ENCODE measurements at regions not wholly inside any gene's neighbourhood (a gene's known extent, or its start where the extent isn't known, plus 50 kb on each side); places are given as distances from the start of the nearest gene placed in this dataset.

DNA sequence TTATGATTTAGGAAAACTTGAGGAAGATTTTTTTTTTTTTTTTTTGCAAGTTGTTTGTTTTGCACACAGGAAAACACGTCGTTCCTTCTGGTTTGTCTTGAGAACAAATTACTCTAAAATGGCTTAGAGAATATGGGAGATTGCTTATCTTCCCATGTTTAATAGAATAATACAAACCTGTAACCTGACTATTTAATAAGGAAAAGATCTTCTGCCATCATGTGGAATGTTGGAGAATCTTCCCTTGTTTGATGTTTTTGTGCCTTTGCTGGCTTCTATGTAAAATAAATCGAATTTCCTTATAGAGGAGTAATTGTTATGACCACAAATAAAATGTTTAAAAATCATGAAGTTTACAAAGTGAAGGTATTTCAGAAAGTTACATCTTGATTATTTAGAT is 818.8 kb downstream of the GATA3 start:
- H3K36me3 ChIP-seq = no peaks in the 10 kb centered on the region
- Mint-ChIP-seq H3K27ac (no peak overlapping the region), H3K4me1 (peaks cover 5% of the 10 kb centered on the region), H3K36me3 (no peaks in the 10 kb centered on the region), H3K4me3 (no peak overlapping the region), H3K27me3 (ENCODE audit: insufficient read depth, low read depth) (no peaks in the 10 kb centered on the region), H3K9me3 (peaks cover 3% of the 10 kb centered on the region)
- H4K20me1 ChIP-seq (ENCODE audit: low read depth) = no peaks in the 10 kb centered on the region
- no peak overlapping the region for H2AFZ ChIP-seq (replicated peaks)
- no peak for DNase-seq (ENCODE audit: low spot score)
- H3K9me3 ChIP-seq (ENCODE audit: low read depth) = no peaks in the 10 kb centered on the region
- H3K79me2 ChIP-seq (ENCODE audit: low read depth) = no peaks in the 10 kb centered on the region
- no peak overlapping the region for H3K4me2 ChIP-seq
- no peak overlapping the region for H3K4me3 ChIP-seq
- no peak overlapping the region for H3K9ac ChIP-seq
- no peaks in the 10 kb centered on the region for H3K27me3 ChIP-seq
- TF ChIP-seq EZH2phosphoT487 (IDR thresholded peaks at IDR 0.05) = no peak
- TF ChIP-seq, protein P1, sequence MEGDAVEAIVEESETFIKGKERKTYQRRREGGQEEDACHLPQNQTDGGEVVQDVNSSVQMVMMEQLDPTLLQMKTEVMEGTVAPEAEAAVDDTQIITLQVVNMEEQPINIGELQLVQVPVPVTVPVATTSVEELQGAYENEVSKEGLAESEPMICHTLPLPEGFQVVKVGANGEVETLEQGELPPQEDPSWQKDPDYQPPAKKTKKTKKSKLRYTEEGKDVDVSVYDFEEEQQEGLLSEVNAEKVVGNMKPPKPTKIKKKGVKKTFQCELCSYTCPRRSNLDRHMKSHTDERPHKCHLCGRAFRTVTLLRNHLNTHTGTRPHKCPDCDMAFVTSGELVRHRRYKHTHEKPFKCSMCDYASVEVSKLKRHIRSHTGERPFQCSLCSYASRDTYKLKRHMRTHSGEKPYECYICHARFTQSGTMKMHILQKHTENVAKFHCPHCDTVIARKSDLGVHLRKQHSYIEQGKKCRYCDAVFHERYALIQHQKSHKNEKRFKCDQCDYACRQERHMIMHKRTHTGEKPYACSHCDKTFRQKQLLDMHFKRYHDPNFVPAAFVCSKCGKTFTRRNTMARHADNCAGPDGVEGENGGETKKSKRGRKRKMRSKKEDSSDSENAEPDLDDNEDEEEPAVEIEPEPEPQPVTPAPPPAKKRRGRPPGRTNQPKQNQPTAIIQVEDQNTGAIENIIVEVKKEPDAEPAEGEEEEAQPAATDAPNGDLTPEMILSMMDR (IDR thresholded peaks at IDR 0.05) = peak; percentile 34
- H3K27ac ChIP-seq = no peak overlapping the region
- no peaks in the 10 kb centered on the region for H3F3A ChIP-seq (ENCODE audit: low read depth)
- H3K4me1 ChIP-seq = peaks cover 8% of the 10 kb centered on the region

DNA sequence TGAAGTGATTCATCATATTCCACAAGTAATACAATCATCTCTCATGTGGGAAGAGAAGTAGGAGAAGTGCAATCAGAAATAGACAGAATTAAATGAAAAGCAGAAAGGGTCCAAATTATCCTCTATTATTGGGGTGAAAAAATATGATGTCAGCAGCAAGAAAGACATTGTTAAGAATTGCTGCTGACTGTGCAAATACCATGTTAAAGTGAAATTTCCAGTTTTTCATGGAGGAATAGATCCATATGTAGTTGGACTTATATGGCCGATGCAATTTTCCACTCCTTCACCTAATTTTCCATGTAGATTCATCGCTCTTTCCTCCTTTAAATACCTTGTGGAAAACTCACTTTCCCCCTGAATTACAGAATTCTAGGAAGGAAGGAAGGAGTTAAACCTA is 819.8 kb downstream of the GATA3 start:
- Mint-ChIP-seq H3K4me3 (no peak overlapping the region), H3K27me3 (ENCODE audit: insufficient read depth, low read depth) (no peaks in the 10 kb centered on the region), H3K4me1 (peaks cover 5% of the 10 kb centered on the region), H3K9me3 (peaks cover 2% of the 10 kb centered on the region), H3K27ac (no peak overlapping the region), H3K36me3 (no peaks in the 10 kb centered on the region)
- no peaks in the 10 kb centered on the region for H3F3A ChIP-seq (ENCODE audit: low read depth)
- no peak overlapping the region for H3K4me3 ChIP-seq
- no peaks in the 10 kb centered on the region for H3K79me2 ChIP-seq (ENCODE audit: low read depth)
- no peaks in the 10 kb centered on the region for H3K36me3 ChIP-seq
- H3K4me1 ChIP-seq = peaks cover 8% of the 10 kb centered on the region
- H4K20me1 ChIP-seq (ENCODE audit: low read depth) = no peaks in the 10 kb centered on the region
- no peak for DNase-seq (ENCODE audit: low spot score)
- TF ChIP-seq EZH2phosphoT487 (IDR thresholded peaks at IDR 0.05) = no peak
- TF ChIP-seq EZH2 (IDR thresholded peaks at IDR 0.05) = no peak
- TF ChIP-seq, protein P1 (IDR thresholded peaks at IDR 0.05) = no peak
- H3K9ac ChIP-seq = no peak overlapping the region
- no peak overlapping the region for H3K27ac ChIP-seq
- no peaks in the 10 kb centered on the region for H3K27me3 ChIP-seq
- no peaks in the 10 kb centered on the region for H3K9me3 ChIP-seq (ENCODE audit: low read depth)
- H2AFZ ChIP-seq (replicated peaks) = no peak overlapping the region
- H3K4me2 ChIP-seq = no peak overlapping the region

DNA sequence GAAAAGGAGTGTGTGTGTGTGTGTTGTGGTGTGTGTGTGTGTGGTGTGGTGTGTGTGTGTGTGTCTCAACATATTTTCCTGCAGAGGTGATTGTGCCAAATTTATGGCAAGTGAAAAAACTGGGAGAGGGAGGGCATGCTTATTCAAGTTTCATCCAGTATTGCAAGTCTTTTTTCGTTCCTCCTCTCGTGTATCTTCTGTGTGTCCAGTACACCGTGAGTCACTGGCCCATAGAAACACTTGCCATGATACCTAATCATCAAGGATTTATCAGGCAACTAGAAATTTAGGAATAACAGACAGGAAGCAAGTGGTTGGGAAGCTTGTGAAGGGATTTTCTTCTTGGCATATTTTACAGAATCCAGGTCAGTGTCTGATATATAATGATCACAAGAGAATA is 820.5 kb downstream of the GATA3 start:
- H3K27ac Mint-ChIP-seq = no peak overlapping the region

More for the DNA sequence above, 820.5 kb downstream of the GATA3 start:
- Histone ChIP-seq H3K4me2 (no peak overlapping the region), H3K4me1 (peaks cover 5% of the 10 kb centered on the region), H3K36me3 (no peaks in the 10 kb centered on the region), H4K20me1 (ENCODE audit: low read depth) (no peaks in the 10 kb centered on the region), H3K27me3 (no peaks in the 10 kb centered on the region), H3K9ac (no peak overlapping the region), H2AFZ (replicated peaks) (no peak overlapping the region), H3F3A (ENCODE audit: low read depth) (no peaks in the 10 kb centered on the region), H3K4me3 (no peak overlapping the region), H3K9me3 (ENCODE audit: low read depth) (no peaks in the 10 kb centered on the region), H3K79me2 (ENCODE audit: low read depth) (no peaks in the 10 kb centered on the region), H3K27ac (no peak overlapping the region)
- Mint-ChIP-seq H3K36me3 (no peaks in the 10 kb centered on the region), H3K27me3 (ENCODE audit: insufficient read depth, low read depth) (no peaks in the 10 kb centered on the region), H3K9me3 (no peaks in the 10 kb centered on the region), H3K4me3 (no peak overlapping the region), H3K4me1 (peaks cover 5% of the 10 kb centered on the region)
- no peak for DNase-seq (ENCODE audit: low spot score)
- TF ChIP-seq EZH2 (IDR thresholded peaks at IDR 0.05) = no peak
- TF ChIP-seq, protein P1 (IDR thresholded peaks at IDR 0.05) = no peak
- TF ChIP-seq EZH2phosphoT487 (IDR thresholded peaks at IDR 0.05) = no peak

Measured in neural progenitor cell (in vitro differentiated cells).